ENCODE measurements at regions not wholly inside any gene's neighbourhood (a gene's known extent, or its start where the extent isn't known, plus 50 kb on each side); places are given as distances from the start of the nearest gene placed in this dataset.
"Not testable (repeated sequence)": the region's sequence is repeated elsewhere in the genome, so short reads cannot be mapped to it uniquely, and the experiment has no call there.

- H3K27ac ChIP-seq = no peak overlapping the region
- TF ChIP-seq CTCF (conservative IDR thresholded peaks at IDR 0.05) = no peak
Measured at GRCh38 chr18:59971871-59972428, 72.2 kb downstream of the PMAIP1 start.

- H3K27ac ChIP-seq = not testable (repeated sequence)
Measured at GRCh38 chr18:59971144-59971543, 71.3 kb downstream of the PMAIP1 start.

GRCh38 chr18:59969477-59970028 lies 69.8 kb downstream of the PMAIP1 start:
- H3K27ac ChIP-seq = not testable (repeated sequence)

- no peak overlapping the region for H3K27ac ChIP-seq
- TF ChIP-seq CTCF (conservative IDR thresholded peaks at IDR 0.05) (no peak), ZFX (IDR thresholded peaks at IDR 0.05) (no peak)
Measured at GRCh38 chr18:59968583-59968982, 68.8 kb downstream of the PMAIP1 start.

GRCh38 chr18:59967878-59968277 lies 68.1 kb downstream of the PMAIP1 start:
- no peak overlapping the region for H3K27ac ChIP-seq
- no peak for TF ChIP-seq ZFX (IDR thresholded peaks at IDR 0.05)
- TF ChIP-seq CTCF (conservative IDR thresholded peaks at IDR 0.05) = no peak

GRCh38 chr18:59966913-59967312 lies 67.1 kb downstream of the PMAIP1 start:
- H3K27ac ChIP-seq = no peak overlapping the region
- no peak for TF ChIP-seq ZFX (IDR thresholded peaks at IDR 0.05)
- TF ChIP-seq CTCF (conservative IDR thresholded peaks at IDR 0.05) = no peak

- TF ChIP-seq CTCF (conservative IDR thresholded peaks at IDR 0.05) = no peak
- no peak overlapping the region for H3K27ac ChIP-seq
Measured at GRCh38 chr18:59963229-59963628, 63.4 kb downstream of the PMAIP1 start.

GRCh38 chr18:59961070-59961469 lies 61.3 kb downstream of the PMAIP1 start:
- no peak for TF ChIP-seq CTCF (conservative IDR thresholded peaks at IDR 0.05)
- no peak for TF ChIP-seq ZFX (IDR thresholded peaks at IDR 0.05)
- H3K27ac ChIP-seq = no peak overlapping the region

Data from C4-2B (cell line).